ENCODE measurements at regions not wholly inside any gene's neighbourhood (a gene's known extent, or its start where the extent isn't known, plus 50 kb on each side); places are given as distances from the start of the nearest gene placed in this dataset.

DNA sequence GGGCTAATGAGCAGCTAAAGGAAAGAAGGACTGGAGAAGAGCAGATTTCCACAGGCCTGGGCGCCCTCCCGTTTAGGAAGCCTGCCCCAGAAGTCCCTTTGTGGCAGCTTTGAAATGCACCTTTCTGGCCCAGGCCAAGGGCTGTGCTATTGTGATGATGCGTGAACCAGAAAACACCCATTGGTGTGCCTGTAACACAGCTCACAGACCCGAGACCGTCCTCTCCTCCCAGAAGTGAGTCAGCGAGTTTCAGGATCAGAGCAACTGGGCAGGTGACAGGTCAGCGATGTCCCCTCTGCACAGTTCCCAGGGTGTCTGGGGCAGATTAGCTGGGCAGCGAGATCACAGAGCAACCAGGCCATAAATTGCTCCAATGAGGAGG, 71.9 kb upstream of the SULF2 start:
- TF ChIP-seq RBBP5 (conservative IDR thresholded peaks at IDR 0.05) = no peak
- no peak for TF ChIP-seq SPI1 (IDR thresholded peaks at IDR 0.05; ENCODE audit: borderline replicate concordance, insufficient read depth, low read depth, low read length)
- no peak for TF ChIP-seq RAD51 (IDR thresholded peaks at IDR 0.05)
- no peak for TF ChIP-seq POLR2A (IDR thresholded peaks at IDR 0.05; ENCODE audit: low read depth, low read length)
- TF ChIP-seq, protein P1, sequence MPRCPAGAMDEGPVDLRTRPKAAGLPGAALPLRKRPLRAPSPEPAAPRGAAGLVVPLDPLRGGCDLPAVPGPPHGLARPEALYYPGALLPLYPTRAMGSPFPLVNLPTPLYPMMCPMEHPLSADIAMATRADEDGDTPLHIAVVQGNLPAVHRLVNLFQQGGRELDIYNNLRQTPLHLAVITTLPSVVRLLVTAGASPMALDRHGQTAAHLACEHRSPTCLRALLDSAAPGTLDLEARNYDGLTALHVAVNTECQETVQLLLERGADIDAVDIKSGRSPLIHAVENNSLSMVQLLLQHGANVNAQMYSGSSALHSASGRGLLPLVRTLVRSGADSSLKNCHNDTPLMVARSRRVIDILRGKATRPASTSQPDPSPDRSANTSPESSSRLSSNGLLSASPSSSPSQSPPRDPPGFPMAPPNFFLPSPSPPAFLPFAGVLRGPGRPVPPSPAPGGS (IDR thresholded peaks at IDR 0.05; ENCODE audit: borderline replicate concordance, insufficient read depth, low read depth, low read length, poor library complexity, severe bottlenecking) = no peak
